ENCODE measurements at regions not wholly inside any gene's neighbourhood (a gene's known extent, or its start where the extent isn't known, plus 50 kb on each side); places are given as distances from the start of the nearest gene placed in this dataset.

GRCh38 chr11:127624306-127624856, 623.8 kb upstream of the KIRREL3 start:
- TF ChIP-seq CSRNP3 (CRISPR knock-in tag; IDR thresholded peaks at IDR 0.05) (no peak), PATZ1 (CRISPR knock-in tag; IDR thresholded peaks at IDR 0.05; ENCODE audit: borderline replicate concordance) (no peak), RARB (CRISPR knock-in tag; IDR thresholded peaks at IDR 0.05) (no peak), CREB5 (CRISPR knock-in tag; IDR thresholded peaks at IDR 0.05; ENCODE audit: low read depth) (no peak), ISL1 (CRISPR knock-in tag; IDR thresholded peaks at IDR 0.05) (no peak), ZFP3 (CRISPR knock-in tag; IDR thresholded peaks at IDR 0.05) (no peak), ZNF8 (CRISPR knock-in tag; IDR thresholded peaks at IDR 0.05) (no peak)
